CD1c-positive myeloid dendritic cell (primary cell): ENCODE measurements at regions not wholly inside any gene's neighbourhood (a gene's known extent, or its start where the extent isn't known, plus 50 kb on each side); places are given as distances from the start of the nearest gene placed in this dataset.
"Not testable (repeated sequence)": the region's sequence is repeated elsewhere in the genome, so short reads cannot be mapped to it uniquely, and the experiment has no call there.

ENCODE experiments used
- DNase-seq: peaks from one replicate; pipeline ENCODE4 v3.0.0-alpha.2; 2016; ENCODE audit errors: extremely low spot score

DNA sequence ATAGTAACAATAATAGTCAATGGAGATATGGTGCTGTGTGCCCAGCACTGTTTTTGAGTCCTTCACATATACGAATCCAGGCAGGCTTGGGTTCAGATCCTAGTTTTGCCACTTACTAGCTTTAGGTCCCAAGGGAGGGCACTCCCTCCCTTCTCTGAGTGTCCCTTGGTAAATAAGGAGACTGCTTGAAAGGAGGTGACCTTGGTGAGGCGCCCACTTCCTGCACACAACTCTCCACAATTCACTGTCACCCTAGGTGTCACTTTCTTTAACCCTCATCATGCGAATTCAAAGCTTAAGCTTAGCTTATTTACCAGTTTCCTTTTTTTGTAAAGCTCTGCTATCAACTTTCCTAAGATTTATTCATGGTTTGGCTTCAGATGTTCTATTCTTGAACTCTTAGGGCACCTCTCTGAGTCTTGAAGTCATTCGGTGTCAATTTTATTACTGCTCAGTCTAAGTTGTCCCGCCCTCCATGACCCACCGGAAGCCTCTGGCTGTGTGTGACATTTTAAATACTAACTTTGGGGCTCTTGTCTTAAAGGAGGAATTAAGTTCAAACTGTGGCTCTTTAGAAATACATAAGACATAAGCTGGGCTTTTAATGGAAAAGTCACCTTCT, 170.7 kb upstream of the ZNF618 start:
- DNase-seq = no peak

DNA sequence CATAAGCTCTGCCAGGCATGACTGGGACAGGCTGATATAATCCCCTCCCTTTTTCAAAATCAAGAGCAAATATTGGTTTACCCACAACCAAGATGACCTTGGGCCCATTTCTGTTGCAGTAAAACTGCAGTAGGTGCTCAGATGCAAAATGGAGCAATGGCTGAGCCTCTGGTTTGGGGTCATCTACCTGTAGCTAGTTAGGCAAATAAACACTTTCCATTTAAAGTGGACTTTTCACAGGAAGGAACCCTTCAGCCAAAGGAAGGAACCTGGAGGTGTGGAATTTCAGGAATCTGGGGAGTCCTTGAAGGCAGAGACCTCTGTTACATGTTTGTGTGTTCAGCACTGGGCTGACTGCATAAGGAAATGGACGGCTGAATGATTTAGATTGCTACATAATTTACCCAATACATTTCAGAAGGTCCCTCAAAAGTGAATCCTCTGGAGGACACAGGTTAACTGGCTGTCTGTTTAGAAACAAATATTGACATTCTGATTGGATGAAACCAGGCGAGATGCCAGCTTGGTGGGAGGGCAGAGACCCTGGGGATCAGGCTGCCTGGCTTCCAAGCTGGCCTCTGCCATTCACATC, 170.1 kb upstream of the ZNF618 start:
- DNase-seq = no peak

DNA sequence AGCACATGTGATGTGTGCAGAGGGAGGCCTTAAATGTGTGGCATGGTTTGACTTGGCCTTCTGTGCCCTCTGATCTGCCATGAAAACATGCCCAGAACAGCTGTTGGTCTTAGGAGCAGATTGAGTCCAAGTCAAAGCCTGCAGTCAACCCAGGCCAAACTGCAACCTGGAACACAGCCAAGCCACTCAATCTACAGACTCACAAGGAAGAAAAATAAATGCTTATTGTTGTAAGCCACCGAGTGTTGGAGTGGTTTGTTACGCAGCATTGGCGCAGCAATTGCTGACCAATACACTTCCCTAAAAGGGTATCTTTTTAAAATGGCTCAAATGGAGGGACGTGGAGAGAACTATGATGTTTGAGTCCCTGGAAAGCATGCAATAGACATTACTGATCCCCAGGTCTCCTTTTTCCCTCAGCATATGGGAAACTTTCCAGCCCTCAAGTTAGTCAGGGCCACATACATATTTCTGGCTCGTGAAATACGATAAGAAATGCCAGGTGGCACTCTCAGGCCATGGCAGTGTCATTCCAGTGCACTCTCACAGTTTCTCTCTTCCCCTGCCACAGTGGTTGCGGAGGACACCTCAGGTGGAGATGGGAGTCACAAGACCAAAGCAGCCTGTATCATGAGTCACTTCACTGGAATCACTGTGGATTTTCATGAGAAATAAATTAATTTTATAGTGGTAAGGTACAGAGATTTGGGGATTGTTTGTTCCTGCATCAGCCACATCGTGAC, 168.0 kb upstream of the ZNF618 start:
- no peak for DNase-seq

DNA sequence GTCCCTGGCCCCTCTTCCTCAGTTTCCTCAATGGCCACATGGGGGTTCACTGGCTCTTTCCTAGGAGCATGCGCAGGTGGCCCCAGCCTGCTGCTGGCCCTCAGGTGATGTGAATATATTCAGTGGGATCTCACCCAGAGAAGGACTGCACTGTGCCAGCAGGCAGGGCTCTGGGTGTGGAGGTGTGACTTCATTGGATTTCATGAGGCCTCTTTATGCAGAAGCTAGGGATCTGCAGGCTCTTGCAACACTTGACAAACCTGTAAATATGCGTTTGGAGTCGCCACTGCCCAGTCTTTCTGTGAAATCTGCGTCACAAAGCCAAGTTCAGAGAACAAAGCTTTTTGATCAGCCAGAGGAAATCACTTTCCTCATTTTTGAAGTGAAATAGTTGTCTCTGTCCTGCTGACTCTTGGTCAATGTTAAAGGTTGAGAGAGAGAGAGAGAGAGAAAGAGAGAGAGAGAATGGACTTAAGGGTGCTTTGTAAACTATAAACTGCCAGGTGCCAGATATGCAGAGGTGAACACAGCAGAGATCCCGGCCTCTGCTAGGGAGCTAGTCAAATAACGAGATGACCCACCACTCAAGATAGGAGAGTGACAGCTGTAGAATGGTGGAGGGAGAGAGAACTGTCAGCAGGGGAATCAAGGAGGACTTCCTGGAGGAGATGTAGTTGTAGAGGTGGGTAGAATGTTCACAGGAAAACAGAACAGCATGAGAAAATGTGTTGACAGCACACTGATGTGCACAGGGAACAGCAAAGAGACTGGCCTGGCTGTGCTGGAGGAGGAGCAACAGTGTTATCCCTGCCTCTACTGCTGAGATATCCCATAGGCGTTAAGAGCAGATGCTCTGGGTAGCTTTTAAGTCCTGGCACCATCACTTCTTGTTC, 167.0 kb upstream of the ZNF618 start:
- no peak for DNase-seq

DNA sequence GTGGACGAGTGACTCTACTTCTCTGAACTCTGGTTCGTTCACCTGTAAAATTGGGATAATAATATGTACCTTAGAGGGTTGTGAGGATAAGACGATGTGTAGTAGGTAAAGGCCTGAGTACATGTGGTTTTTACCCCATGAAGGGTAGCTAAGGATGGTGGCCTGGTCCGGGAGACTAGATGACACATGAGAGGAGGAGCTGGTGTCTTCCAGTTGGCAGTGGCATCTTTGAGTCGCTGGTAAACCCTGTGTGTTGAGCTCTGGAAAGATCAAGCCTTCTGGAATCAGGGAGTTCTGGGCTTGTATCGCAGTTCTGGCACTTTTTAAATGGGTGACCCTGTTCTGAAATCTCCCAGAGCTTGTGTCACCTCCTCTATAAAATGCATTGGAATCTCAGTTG, 166.4 kb upstream of the ZNF618 start:
- DNase-seq = no peak

DNA sequence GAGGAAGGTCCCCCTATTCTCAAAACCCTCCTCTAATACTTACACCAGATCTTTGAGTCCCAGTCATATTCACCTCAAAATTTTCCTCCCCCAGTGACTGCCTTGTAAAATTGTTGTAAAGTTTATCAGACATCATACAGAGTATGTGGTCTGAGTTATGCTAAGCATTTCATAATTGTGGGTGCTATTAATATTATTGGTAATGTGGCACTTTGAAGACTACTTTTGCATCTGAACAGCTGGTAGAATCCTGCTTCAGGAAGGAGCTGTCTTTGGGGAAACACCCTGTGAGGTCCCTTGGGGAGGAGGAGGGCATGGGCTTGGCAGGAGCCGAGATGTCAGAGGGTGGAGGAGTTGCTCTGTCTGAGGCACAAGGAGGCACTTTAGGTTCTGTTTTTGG, 164.9 kb upstream of the ZNF618 start:
- DNase-seq = no peak

DNA sequence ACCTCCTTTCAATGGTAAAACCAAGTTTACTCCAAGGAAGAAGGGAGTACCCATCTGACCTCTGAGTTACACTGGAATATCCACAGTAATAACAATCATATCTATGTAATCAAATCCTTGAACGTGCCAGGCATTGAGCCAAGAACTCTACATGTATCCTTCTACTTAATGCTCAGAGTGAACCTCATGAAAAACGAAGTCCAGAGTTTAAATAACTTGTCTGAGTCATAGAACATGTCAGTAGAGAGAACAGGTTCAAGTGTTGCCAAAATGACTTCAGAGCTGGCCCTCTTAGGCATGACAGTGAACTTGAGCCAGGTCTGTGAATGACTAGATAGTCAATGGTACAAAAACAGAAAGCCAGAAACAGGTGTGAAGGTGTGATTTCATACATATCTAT, 164.1 kb upstream of the ZNF618 start:
- DNase-seq = no peak

DNA sequence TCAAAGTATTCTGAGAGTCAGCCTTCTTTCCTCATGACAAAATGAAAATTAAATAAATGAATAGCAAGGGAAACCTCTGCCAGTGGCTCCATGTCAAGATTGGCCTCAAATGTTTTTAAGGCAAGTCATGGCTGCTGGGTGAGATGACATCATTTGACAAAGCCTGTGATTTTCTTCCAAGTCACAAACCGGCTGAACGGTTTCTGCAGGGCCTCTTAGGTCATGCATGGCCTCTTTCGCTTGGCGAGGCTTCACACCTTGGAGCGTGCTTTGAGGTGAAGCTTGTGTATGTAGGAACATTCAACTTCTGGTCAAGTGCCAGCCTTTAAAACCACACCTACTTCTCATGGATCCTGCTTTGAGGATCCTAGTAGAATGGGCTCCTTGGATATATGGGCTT, 161.0 kb upstream of the ZNF618 start:
- DNase-seq = no peak

DNA sequence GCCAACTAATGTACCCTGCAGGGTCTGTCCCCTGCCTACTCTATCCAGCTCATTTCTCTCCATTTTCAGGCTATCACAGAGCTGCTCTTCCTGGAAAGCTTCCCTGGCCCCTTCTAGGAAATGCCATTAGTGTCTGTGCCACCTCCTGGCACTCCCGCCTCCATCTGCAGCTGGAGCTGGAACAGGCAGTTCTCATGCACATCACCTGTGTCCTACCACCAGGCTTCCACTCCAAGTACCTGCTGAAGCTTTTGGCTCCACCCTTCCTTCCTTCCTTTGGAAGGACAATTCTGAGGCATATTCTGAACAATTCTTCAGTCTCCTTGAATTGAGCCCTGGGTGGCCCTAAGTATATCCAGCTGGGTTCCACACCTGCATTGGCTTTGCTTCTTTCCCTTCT, 156.2 kb upstream of the ZNF618 start:
- DNase-seq = no peak

DNA sequence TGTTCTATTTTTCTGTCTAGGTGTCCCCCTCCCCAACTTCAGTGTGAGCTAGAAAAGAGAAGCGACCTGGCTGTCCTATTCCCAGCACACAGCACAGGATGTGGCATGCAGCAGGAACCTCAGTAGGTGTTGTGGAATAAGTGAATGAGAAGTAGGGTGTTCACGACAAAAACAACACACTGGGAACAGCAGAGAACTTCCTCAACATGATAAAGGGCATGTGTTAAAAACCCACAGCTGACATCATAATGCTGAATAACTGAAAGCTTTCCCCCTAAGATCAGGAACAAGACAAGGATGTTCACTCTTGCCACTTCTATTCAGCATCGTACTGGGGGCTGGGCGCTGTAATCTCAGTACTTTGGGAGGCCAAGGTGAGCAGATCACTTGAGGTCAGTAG, 155.6 kb upstream of the ZNF618 start:
- DNase-seq = no peak

DNA sequence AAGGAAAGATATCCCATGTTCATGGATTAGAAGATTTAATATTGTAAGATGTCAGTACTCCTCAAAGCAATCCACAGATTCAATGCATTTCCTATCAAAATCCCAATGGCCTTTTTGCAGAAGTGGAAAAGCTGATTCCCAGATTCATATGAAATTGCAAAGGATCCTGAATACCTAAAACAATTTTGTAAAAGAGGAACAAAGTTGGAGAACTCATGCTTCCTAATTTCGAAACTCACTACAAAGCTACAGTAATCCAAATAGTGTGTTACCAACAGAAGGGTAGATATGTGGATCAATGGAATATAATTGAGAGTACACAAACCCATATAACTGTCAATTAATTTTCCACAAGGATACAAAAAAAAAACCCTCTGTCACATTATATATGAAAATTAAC, 154.3 kb upstream of the ZNF618 start:
- peak; percentile 36 for DNase-seq

DNA sequence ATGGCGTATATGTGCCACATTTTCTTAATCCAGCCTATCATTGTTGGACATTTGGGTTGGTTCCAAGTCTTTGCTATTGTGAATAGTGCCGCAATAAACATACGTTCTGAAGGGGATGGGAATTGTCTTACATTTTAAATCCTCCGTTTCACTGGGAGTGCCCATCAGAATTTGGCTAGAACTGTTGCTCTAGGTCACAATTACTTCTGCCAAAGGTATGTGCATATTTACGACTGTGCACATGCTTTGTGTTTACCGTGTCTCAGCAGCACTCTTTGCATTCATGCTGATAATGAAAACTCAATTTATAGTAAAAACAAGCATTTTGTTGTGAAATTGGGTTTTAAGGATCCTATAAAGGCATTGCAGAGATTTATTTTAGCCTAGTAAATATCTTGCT, 151.9 kb upstream of the ZNF618 start:
- DNase-seq = no peak

DNA sequence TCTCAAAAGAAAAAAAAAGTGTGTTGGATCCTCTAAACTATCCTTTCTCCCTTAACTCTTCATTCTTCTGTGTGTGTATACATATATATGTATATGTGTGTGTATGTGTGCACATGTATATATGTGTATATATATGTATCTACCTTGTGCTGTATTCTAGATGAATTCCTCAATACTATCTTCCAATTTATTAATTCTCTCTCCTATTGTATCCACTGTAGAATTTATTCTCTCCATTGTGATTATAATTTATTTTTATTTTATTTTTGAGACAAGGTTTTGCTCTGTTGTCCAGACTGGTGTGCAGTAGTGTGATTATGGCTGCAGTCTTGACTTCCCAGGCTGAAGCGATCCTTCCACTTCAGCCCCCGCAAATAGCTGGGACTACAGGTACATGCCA, 147.1 kb upstream of the ZNF618 start:
- no peak for DNase-seq

DNA sequence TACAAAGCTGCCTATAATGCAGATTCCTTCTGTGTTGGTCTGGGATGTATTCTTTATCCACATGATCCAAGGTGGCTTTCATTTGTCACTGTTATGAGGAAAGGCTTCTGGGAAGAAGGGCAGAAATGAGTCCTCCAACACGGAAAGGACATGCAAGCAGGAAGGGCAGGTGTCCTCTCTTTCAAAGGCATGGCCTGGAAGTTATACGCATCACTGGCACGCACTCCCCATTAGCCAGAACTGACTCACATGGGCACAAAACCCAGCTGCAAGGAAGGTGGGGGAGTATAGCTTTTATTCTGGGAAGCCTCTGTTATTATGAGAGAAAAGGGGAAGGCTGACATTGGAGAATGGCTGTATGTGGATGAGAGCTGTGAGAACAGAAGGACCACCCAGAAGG, 141.3 kb upstream of the ZNF618 start:
- DNase-seq = no peak

DNA sequence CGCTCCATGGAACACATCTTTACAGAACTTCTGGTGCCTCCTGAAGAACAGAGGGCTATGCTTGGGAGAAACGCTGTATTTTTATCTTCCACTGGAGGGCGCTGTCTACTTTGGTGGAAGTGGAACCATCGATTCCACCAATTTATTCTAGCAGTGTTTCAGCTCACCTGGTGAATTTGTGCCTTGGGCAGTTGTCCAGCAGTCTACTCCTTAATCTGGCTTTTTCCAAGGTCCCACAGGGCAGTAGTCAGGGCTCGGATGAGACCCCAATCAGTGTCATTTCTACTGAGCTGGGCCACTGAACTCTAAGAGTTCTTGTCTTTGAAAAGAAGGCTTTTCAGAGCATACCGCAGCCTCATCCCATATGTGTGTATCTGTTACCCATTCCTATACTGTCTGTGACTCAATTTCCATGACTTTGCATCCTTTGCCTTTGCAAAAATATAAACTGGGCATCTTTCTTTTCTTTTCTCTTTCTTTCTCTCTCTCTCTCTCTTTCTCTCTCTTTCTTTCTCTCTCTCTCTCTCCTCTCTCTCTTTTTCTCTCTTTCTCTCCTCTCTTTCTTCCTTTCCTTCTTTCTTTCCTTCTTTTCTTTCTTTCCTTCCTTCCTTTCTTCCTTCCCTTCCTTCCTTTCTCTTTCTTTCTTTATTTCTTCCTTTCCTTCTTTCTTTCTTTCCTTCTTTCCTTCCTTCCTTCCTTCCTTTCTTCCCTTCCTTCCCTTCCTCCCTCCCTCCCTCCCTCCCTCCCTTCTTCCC, 138.4 kb upstream of the ZNF618 start:
- peak; percentile 70 for DNase-seq

DNA sequence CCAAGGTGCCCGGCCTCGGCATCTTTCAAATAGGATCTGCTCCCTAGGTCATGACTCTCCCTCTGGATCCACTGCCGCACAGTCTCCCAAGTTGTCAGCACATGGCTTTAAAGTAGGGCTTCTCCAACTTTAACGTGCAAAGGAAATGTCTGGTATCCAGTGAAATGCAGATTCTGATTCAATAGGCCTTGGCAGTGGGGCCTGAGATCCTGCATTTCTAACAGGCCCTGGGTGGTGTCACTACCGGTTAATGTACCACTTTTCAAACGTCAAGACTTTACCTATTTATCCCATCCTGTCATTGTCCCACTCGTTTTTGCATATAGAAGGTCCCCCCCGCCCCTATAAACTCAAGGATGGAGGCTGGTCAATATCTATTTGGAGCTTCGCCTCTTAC, 137.6 kb upstream of the ZNF618 start:
- DNase-seq = no peak

DNA sequence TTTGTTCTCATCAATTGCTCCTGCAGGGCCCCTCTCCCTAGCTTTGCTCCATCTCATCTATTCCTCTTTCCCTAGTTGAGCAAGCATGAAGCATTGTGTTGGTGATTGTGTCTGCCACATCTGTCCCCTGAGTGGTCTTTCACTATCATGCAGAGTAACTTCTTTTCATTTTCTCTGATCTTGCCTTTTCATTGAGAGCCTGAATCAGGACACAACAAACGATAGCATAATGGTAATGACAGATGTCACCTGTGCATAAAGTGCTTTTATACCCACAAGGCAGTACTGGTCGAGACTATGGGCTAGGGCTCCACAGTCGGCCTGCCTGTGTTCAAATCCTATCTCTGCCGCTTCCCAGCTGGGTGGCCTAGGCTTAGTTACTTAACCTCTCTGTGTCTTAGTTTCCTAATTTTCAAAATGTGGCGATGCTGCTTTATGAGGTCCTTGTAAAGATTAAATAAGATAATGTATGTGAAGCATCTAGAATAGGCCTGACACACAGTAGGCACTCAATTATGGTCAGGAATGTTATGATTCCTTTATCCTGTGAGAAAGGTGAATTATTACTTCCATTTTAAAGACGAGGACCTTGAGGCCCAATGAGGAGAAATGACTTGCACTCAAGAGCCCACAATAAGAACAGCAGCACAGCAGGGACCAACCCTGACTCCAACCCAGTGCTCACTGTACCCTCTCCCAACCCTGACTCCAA, 137.1 kb upstream of the ZNF618 start:
- no peak for DNase-seq

DNA sequence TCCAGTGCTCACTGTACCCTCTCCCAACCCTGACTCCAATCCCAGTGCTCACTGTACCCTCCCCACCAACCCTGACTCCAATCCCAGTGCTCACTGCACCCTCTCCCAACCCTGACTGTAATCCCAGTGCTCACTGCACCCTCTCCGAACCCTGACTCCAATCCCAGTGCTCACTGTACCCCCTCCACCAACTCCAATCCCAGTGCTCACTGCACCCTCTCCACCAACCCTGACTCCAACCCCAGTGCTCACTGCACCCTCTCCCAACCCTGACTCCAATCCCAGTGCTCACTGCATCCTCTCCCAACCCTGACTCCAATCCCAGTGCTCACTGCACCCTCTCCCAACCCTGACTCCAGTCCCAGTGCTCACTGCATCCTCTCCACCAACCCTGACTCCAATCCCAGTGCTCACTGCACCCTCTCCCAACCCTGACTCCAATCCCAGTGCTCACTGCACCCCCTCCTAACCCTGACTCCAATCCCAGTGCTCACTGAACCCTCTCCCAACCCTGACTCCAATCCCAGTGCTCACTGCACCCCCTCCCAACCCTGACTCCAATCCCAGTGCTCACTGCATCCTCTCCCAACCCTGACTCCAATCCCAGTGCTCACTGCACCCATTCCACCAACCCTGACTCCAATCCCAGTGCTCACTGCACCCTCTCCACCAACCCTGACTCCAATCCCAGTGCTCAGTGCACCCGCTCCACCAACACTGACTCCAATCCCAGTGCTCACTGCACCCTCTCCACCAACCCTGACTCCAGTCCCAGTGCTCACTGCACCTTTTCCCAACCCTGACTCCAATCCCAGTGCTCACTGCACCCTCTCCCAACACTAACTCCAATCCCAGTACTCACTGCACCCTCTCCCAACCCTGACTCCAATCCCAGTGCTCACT, 136.3 kb upstream of the ZNF618 start:
- not testable (repeated sequence) for DNase-seq

DNA sequence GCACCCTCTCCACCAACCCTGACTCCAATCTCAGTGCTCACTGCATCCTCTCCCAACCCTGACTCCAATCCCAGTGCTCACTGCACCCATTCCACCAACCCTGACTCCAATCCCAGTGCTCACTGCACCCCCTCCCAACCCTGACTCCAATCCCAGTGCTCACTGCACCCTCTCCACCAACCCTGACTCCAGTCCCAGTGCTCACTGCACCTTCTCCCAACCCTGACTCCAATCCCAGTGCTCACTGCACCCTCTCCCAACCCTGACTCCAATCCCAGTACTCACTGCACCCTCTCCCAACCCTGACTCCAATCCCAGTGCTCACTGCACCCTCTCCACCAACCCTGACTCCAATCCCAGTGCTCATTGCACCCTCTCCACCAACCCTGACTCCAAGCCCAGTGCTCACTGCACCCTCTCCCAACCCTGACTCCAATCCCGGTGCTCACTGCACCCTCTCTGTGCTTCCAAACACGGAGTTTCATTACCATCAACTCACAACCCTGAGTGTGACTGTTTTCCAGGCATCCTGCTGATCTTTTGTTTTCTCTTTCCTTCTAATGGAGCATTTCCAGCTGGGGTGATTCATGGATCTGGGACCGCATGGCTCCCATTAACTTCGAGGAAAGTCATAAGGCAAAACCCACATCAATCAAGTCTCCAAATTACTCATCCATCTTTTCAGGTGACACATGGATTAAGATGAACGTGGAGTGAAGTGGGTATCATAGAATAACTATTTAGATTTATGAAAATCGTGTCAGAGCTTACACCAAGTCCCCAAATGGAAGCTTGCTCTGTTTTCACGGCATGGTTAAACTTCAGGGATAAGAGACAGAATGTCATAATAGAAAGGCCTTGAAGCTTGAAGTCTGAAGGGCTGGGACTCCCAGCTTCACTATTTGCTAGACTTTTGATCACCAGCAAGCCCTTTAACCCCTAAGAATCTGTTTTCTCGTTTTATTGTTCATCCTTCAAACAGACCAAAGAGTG, 135.3 kb upstream of the ZNF618 start:
- DNase-seq = not testable (repeated sequence)
